ENCODE measurements at regions not wholly inside any gene's neighbourhood (a gene's known extent, or its start where the extent isn't known, plus 50 kb on each side); places are given as distances from the start of the nearest gene placed in this dataset.
"Not testable (repeated sequence)": the region's sequence is repeated elsewhere in the genome, so short reads cannot be mapped to it uniquely, and the experiment has no call there.

DNA sequence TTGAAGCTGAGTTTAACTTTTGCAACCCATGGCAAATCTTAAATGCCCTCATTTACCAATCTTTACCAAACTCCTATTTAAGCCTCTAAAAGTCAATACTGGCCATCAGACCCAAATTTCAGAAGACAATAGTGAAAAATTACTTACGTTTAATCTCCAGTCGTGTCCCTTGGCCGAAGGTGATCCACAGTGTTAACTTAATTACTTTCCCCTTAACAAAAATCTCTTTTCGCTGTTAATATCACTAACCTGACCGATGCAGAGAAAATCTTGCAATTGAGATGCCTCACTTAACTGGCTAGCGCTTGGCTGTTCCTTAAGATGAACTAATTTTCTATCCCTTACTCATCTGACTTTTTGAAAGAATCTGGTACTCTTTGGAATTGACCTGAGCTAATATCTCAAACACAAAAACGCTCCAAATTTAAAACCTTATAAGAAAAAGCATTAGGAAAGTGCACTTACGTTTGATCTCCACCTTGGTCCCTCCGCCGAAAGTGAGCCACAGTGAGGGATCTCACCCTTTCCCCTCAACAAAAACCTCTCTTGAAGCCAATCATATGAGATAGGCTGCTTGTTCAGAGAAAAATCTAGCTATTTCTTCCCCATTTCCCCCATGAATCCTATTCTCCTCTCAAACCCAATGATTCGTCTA, 169.1 kb downstream of the RPIA start:
- no peak for DNase-seq (ENCODE audit: low spot score)

DNA sequence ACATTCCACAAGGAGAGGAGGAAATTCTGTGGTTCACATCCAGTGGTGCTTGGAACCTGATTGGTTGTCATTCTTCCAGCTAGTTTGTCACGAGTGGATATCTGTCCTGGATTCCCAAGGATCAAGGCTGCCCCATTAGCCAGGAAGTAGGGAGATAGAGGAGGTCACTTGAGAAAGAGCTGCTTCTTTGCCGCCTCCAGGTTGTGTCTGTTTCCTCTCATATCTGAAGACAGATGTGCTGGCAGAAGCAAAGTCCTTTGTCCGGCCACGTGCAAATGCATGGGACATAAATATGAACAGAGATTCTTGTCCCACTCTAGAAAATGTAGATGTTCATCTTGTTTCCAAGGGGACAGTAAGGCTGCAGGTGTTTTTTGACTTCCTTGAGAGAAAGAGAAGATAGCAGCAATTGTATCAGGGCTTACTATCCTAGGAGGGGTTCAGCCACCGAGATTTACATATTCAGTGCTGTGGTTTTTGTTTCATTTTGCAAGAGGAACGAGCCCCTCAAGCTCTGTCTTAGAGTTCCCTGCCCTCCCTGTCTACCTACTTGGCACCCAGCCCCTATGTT, 174.4 kb downstream of the RPIA start:
- DNase-seq (ENCODE audit: low spot score), result no peak

DNA sequence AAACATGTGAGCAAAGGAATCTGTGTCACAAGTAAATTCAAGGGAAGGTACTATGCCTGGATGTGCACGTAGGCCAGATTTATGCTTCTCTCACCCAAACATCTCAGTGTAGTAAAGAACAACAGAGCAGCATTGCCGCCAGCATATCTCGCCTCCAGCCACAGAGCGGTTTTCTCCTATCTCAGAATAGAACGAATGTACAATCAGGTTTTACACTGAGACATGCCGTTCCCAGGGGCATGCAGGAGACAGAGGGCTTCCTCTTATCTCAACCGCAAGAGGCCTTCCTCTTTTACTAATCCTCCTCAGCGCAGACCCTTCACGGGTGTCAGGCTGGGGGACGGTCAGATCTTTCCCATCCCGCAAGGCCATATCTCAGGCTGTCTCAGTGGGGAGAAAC, 175.3 kb downstream of the RPIA start:
- DNase-seq (ENCODE audit: low spot score), result no peak

DNA sequence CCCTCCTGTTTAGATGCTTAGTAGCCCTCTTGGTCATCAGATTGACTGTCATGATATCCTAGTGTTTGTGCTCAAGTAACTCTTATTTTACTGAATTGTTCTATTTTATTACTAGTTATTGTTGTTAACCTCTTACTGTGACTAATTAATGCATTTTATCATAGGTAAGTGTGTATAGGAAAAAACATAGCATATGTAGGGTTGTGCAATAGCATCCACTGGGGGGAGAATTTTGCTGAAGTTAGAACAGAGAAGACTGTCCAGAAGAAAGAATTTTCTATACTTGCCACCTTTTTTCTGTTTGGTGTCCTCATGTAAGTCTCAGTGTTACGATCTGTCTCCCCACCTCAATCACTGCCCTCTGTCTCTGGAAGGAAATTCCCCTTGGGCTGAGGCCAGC, 177.4 kb downstream of the RPIA start:
- no peak for DNase-seq (ENCODE audit: low spot score)

DNA sequence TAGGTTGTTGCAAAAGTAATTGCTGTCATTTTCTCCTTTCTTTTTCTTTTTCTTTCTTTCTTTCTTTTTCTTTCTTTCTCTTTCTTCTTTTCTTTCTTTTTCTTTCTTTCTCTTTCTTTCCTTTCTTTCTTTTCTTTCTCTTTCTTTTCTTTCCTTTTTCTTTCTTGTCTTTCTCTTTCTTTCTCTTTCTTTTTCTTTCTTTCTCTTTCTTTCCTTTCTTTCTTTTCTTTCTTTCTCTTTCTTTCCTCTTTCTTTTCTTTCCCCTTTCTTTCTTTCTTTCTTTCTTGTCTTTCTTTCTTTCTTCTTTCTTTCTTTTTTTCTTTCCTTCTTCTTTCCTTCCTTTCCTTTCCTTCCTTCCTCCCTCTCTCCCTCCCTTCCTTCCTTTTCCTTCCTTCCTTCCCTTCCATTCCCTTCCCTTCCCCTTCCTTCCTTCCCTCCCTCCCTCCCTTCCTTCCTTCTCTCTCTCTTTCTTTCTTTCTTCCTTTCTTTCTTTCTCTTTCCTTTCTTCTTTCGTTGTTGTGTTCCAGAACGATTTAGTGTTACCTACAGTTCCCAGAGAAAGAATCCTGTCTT, 178.9 kb downstream of the RPIA start:
- no peak for DNase-seq (ENCODE audit: low spot score)

DNA sequence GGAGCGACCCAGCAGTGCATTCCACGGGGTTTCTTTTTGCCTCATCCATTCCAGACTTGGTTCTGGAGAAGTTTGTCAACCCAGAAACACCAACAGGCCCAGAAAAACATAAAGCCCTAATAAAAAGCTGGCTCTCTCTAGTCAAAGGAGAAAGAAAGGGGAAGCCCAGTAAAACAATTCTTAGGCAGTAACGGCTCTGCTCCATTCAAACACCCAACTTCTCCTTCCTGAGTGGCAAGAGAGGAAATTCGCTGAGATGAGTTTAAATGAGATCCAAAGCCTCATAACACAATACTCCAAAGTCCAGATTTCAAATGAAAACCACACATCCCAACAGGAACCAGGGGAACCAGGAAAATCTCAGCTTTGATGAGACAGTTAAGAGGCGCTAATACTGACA, 179.9 kb downstream of the RPIA start:
- no peak for DNase-seq (ENCODE audit: low spot score)

DNA sequence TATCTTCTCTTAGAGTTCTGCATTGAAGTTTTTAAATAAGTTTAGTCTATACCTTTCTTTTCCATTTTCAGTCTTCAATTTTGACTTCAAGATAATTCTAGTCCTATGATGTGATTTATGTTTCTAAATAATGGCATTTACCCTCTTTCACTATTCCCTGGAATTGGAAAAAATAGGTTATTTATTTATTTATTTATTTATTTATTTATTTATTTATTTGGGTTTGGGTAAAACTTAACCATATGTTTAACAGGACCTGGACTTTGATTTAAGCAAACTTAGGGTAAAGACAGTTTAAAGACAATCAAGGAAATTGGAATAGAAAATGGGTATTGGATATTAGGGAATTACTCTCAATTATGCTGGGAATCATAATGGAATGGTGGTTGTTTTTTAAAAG, 182.1 kb downstream of the RPIA start:
- DNase-seq (ENCODE audit: low spot score), result no peak

DNA sequence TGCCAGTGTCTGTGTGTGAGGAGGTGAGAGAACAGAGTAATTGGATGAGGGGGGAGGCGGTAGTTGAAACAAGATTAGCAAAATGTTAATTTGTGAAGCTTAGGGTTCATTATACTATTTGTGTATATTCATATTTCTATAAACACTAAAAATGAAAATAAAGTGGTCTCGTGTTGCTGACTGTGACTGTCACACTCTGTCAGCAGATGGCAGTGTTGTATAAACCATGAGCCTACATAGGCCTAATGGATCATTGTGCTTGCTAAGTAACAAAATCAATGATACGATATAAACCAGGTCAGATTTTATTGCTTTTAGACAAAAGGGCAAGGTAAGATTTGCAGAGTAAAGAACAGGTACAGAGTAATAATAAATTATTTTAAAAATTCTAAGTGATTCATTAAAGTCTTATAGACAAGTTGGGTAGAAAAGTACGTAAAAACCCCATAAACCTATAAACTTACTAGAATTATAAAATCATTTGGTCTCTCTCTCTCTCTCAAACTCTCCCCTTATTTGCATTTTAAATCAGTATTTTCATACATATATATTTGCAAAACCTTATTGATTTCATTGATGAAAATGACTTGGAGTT, 182.7 kb downstream of the RPIA start:
- peak; percentile 11 for DNase-seq (ENCODE audit: low spot score)

DNA sequence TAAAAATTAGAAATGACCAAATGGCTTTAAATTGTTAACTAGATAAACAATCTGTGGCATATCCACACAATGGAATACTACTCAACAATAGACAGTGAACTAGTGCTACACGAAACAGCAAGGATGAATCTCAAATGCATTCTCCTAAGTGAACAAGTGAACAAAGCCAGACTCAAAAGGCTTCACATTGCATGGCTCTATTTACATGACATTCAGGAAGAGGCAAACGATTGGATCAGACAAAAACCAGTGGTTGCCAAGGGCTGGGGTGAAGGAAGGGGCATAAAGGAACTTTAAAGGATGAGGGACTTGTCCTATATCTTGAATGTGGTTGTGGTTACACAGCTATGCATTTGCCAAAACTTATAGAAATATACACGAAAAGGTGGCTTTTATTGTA, 184.3 kb downstream of the RPIA start:
- DNase-seq (ENCODE audit: low spot score), result no peak

DNA sequence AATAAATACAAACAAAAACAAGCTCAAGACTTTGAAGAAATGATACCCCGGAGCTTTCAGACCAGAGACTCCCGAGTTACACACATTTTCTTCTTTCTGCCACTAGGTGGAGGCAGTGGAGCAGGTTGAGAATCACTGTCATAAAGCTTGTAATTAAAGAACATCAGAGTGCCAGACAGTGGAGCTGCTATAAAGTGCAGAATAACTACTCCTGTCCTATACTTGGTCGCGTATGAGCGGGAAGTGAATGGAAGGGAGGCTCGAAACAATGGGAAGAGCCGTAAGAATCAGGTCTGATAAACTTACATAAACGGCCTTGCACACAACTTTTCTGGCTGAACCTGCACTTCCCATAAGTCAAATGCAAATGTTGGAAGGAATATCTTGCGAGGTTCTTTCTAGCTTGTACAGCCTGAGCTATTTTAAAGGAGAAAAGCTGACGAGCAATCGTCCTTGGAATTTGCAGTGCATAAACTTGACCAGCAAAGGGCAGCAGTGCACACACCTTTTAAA, 189.0 kb downstream of the RPIA start:
- peak; percentile 22 for DNase-seq (ENCODE audit: low spot score)

DNA sequence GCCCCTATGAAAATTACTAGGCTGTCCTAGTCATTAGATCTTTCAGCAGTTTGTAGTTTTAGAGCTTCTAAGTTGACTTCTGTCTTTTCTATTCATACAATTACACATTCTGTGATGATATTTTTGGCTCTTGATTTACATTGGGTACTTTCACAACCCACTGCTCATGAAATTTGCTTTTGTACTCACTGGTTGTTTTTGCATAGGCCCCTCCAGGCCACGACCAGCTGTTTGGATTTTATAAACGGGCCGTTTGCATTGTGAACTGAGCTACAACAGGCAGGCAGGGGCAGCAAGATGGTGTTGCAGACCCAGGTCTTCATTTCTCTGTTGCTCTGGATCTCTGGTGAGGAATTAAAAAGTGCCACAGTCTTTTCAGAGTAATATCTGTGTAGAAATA, 193.8 kb downstream of the RPIA start:
- no peak for DNase-seq (ENCODE audit: low spot score)

DNA sequence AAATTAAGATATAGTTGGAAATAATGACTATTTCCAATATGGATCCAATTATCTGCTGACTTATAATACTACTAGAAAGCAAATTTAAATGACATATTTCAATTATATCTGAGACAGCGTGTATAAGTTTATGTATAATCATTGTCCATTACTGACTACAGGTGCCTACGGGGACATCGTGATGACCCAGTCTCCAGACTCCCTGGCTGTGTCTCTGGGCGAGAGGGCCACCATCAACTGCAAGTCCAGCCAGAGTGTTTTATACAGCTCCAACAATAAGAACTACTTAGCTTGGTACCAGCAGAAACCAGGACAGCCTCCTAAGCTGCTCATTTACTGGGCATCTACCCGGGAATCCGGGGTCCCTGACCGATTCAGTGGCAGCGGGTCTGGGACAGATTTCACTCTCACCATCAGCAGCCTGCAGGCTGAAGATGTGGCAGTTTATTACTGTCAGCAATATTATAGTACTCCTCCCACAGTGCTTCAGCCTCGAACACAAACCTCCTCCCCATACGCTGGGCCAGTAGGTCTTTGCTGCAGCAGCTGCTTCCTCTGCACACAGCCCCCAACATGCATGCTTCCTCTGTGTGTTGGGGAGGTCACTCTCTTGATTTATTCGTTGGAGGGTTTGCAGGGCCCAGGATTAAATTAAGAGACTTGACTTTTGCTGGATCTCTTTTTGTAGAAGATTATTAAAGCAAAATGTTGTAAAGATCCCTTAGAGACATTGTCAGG, 194.4 kb downstream of the RPIA start:
- no peak for DNase-seq (ENCODE audit: low spot score)

DNA sequence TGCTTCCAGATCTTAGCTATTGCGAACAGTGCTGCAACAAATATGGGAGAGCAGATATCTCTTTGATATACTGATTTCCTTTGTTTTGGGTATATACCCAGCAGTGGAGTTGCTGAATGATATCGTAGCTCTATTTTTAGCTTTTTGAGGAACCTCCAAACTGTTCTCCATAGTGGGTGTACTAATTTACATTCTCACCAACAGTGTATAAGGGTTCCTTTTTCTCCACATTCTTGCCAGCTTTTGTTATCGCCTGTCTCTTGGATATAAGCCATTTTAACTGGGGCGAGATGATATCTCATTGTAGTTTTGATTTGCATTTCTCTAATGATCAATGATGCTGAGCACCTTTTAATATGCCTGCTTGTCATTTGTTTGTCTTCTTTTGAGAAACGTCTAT, 196.0 kb downstream of the RPIA start:
- DNase-seq (ENCODE audit: low spot score), result not testable (repeated sequence)

DNA sequence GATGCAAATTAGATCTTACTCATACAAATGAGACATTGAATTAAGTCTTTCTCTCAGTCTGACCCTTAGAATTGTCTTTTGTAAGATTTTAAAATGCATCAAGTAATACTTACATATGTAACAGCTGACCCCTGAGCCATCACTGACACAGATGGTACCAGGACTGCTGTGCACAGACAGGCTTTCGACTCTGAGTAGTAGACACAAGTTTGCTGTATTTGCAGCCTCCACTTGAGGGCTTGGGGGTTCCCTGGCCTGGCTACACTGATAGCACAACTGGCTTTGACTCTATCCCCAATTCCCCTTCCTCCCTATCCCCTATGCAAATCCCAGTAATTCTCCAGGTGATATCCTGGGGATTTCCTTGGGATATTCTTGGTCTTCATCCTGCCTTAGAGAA, 200.7 kb downstream of the RPIA start:
- DNase-seq (ENCODE audit: low spot score), result no peak

DNA sequence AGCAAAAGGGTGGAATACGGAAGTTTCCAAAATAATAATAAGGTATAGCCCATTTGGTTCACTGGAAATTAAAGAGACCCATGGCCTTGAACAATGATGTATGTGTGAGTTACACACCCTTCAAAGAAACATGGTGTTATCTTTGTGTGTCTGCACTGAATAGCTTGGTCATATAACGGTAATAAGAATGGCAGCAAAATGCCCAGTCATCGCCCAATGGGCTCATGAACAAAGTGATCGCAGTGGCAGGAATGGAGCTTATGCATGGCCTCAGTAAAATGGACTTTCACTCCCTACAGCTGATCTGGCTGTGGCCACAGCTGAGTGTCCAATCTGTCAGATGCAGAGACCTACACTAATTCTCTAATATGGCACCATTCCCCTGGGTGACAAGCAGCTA, 201.3 kb downstream of the RPIA start:
- DNase-seq (ENCODE audit: low spot score), result no peak

DNA sequence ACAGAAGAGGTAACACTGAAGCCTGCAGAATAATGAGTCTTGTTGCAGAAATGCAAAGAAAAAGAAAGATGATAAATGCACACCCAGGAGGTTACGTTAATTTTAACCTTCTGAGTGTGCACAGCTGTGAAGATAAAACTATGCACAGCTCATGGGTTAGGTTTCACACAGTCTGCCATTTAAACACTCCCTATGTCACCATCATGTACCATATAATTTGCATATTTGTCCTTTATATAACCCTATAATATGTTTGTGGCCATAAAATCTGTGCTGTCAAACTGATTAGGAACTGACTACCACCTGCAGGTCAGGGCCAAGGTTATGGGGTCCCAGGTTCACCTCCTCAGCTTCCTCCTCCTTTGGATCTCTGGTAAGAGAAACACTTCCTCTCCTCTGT, 205.5 kb downstream of the RPIA start:
- no peak for DNase-seq (ENCODE audit: low spot score)

DNA sequence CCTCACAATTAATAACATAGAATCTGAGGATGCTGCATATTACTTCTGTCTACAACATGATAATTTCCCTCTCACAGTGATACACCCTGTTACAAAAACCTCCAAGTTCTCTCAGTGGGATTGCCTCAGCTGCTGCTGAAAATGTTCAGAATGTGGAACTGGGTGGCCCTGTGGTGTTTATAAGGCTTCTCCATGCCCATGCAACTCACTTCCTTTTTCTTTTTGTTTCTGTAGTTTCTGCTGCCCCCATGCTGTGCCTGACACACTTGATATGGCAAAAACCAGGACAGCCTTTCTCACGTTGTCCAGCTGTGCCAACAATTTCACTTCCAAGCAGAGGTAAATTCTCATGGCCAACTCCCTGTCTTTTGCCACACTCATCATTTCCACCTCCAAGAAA, 206.2 kb downstream of the RPIA start:
- DNase-seq (ENCODE audit: low spot score), result no peak

DNA sequence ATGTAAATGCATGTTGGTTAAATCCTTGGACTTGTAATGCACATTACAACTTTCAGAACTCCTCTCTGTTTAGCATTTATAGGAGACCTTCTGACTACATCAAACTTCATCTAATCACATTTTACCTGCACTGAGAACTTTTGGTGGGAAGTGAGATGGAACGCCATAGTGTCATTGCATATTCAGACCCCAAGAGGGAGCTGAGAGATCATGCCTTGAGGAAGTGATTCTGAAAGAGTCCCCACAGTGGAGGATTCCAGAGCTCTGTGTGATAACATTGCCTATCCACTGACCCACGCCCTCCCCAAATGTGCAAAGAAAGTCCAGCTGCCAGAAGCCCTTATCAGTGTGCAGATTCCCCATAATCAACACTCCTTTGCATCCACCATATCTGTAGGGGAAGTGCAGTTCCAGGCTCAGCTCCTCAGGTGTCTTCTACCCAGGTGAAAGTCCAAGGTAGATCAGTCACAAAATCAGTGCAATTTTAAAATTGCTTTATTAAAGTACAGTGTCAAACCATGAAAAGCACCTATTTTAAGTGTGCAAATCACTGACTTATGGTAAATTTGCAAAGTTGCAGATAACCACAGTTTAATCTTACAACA, 212.4 kb downstream of the RPIA start:
- no peak for DNase-seq (ENCODE audit: low spot score)

DNA sequence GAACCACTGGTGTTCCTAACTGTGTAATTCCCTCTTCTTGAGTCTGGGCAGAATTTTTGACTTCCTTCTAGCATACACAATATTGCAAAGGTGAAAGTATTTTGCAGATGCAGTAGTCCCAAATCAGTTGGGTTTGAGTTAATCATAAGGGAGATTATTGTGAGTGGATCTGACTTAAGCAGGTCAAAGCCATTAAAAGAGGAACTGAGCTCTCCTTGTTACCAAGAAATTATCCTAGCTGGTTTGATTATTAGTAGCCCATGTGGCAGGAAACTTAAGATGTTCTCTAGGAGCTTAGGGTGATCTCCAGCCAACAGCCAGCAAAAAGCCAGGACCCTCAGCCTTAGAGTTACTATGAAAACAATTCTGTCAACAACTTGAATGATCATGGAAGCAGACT, 221.8 kb downstream of the RPIA start:
- DNase-seq (ENCODE audit: low spot score), result no peak

DNA sequence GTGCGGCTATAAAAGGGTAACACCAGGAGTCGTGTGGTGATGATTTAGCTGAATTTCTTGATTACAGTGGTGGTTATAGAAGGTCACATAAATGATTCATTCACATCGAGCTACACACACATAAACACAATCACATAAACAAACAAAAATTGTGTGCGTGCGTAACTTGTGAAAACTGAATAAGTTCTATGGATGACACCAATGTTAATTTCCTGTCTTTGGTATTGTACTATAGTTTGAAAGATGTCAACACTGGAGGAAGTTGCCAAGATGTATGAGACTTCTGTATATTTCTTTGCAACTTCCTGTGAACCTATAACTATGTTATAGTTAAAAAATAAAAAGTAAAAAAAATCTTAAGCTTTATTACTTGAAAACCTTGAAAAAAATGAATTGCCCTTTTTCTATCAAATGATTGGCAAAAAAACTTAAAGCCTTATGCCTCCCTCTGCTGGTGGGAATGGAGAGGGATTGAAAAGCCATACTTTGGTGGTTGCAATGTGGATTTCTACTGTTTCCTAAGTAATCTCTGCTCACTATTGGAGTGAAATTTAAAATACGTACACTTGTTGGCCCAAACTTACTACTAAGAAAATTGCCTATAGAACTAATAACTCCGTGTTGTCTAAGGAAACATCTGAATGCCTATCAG, 227.7 kb downstream of the RPIA start:
- no peak for DNase-seq (ENCODE audit: low spot score)

DNA sequence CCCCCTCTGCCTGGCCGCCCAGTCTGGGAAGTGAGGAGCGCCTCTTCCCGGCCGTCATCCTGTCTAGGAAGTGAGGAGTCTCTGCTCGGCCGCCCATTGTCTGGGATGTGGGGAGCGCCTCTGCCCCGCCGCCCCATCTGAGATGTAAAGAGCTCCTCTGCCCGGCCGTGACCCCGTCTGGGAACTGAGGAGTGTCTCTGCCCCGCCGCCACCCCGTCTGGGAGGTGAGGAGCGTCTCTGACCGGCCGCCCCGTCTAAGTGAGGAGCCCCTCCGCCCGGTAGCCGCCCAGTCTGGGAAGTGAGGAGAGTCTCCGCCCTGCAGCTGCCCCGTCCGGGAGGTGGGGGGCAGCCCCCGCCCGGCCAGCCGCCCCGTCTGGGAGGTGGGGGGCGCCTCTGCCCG, 228.9 kb downstream of the RPIA start:
- DNase-seq (ENCODE audit: low spot score), result not testable (repeated sequence)

DNA sequence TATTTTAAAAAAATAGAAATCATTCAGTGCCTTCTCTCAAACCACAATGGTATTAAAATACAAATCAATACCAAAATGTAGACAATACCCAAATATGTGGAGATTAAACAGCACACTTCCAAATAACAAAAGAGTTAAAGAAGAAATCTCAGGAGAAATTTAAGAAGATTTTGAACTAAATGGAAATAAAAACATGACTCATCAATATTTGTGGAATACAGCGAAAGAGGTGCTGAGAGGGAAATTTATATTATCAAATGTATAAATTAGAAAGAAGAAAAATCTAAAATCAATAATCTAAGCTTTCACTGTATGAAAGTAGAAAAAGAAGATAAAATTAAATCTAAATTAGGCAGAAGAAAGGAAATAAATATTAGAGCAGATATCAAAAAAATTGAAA, 233.1 kb downstream of the RPIA start:
- no peak for DNase-seq (ENCODE audit: low spot score)

All from hepatic stellate cell (primary cell).